ENCODE measurements at regions not wholly inside any gene's neighbourhood (a gene's known extent, or its start where the extent isn't known, plus 50 kb on each side); places are given as distances from the start of the nearest gene placed in this dataset.

GRCh38 chr12:75816897-75817296 lies 214.7 kb downstream of the PHLDA1 start:
- no peak overlapping the region for H3K4me2 ChIP-seq (ENCODE audit: extremely low read depth, insufficient read depth, low read length)
- peaks cover 37% of the 10 kb centered on the region for H3K4me1 ChIP-seq (ENCODE audit: control insufficient read depth, extremely low read depth, insufficient read depth, low read length)
- no peak overlapping the region for H3K9ac ChIP-seq (ENCODE audit: insufficient read depth, low read length)
- H4K20me1 ChIP-seq (ENCODE audit: control insufficient read depth, extremely low read depth, insufficient read depth, low read length) = no peaks in the 10 kb centered on the region
- H3K9me3 ChIP-seq (ENCODE audit: control insufficient read depth, insufficient read depth, low read depth, low read length) = no peaks in the 10 kb centered on the region
- no peak overlapping the region for H2AFZ ChIP-seq (ENCODE audit: low read length)
- no peak overlapping the region for H3K4me3 ChIP-seq (replicated peaks in 1 of 4; ENCODE audit: control extremely low read depth in 1 of 4, insufficient read depth in 1 of 4, low read depth in 3 of 4, low read length in 4 of 4)
- H3K79me2 ChIP-seq (ENCODE audit: control insufficient read depth, insufficient read depth, low read length) = no peaks in the 10 kb centered on the region
- H3K27me3 ChIP-seq (ENCODE audit: control insufficient read depth, insufficient read depth, low read length) = no peaks in the 10 kb centered on the region
- DNase-seq (ENCODE audit: low read depth in 2 of 2) = peak; percentile 70 to 75
- H3K27ac ChIP-seq (ENCODE audit: insufficient read depth, low read length) = peak overlapping the region; percentile 93
- H3K36me3 ChIP-seq (ENCODE audit: control insufficient read depth, insufficient read depth, low read length) = no peaks in the 10 kb centered on the region
- TF ChIP-seq CTCF (conservative IDR thresholded peaks at IDR 0.05 in 1 of 2, IDR thresholded peaks at IDR 0.05 in 1 of 2; ENCODE audit: low read depth in 1 of 2, low read length in 2 of 2) = no peak
- no peak for TF ChIP-seq EZH2 (IDR thresholded peaks at IDR 0.05; ENCODE audit: low read length, missing control alignments)

GRCh38 chr12:75815756-75816155 lies 215.8 kb downstream of the PHLDA1 start:
- no peak overlapping the region for H2AFZ ChIP-seq (ENCODE audit: low read length)
- no peaks in the 10 kb centered on the region for H3K27me3 ChIP-seq (ENCODE audit: control insufficient read depth, insufficient read depth, low read length)
- no peaks in the 10 kb centered on the region for H3K79me2 ChIP-seq (ENCODE audit: control insufficient read depth, insufficient read depth, low read length)
- no peak overlapping the region for H3K4me3 ChIP-seq (replicated peaks in 1 of 4; ENCODE audit: control extremely low read depth in 1 of 4, insufficient read depth in 1 of 4, low read depth in 3 of 4, low read length in 4 of 4)
- peak; percentile 34 to 72 for DNase-seq (ENCODE audit: low read depth in 2 of 2)
- TF ChIP-seq EZH2 (IDR thresholded peaks at IDR 0.05; ENCODE audit: low read length, missing control alignments) = no peak
- no peak for TF ChIP-seq CTCF (conservative IDR thresholded peaks at IDR 0.05 in 1 of 2, IDR thresholded peaks at IDR 0.05 in 1 of 2; ENCODE audit: low read depth in 1 of 2, low read length in 2 of 2)
- H3K4me1 ChIP-seq (ENCODE audit: control insufficient read depth, extremely low read depth, insufficient read depth, low read length) = peaks cover 32% of the 10 kb centered on the region
- H3K9me3 ChIP-seq (ENCODE audit: control insufficient read depth, insufficient read depth, low read depth, low read length) = no peaks in the 10 kb centered on the region
- no peak overlapping the region for H3K4me2 ChIP-seq (ENCODE audit: extremely low read depth, insufficient read depth, low read length)
- H4K20me1 ChIP-seq (ENCODE audit: control insufficient read depth, extremely low read depth, insufficient read depth, low read length) = no peaks in the 10 kb centered on the region
- peak overlapping the region; percentile 93 for H3K27ac ChIP-seq (ENCODE audit: insufficient read depth, low read length)
- H3K9ac ChIP-seq (ENCODE audit: insufficient read depth, low read length) = peak overlapping the region; percentile 18
- no peaks in the 10 kb centered on the region for H3K36me3 ChIP-seq (ENCODE audit: control insufficient read depth, insufficient read depth, low read length)

GRCh38 chr12:75814851-75815754 lies 216.5 kb downstream of the PHLDA1 start:
- Histone ChIP-seq H3K9me3 (ENCODE audit: control insufficient read depth, insufficient read depth, low read depth, low read length) (no peaks in the 10 kb centered on the region), H3K9ac (ENCODE audit: insufficient read depth, low read length) (peak overlapping the region; percentile 24), H3K27me3 (ENCODE audit: control insufficient read depth, insufficient read depth, low read length) (no peaks in the 10 kb centered on the region), H3K27ac (ENCODE audit: insufficient read depth, low read length) (peak overlapping the region; percentile 93), H3K4me3 (replicated peaks in 1 of 4; ENCODE audit: control extremely low read depth in 1 of 4, insufficient read depth in 1 of 4, low read depth in 3 of 4, low read length in 4 of 4) (no peak overlapping the region), H3K4me2 (ENCODE audit: extremely low read depth, insufficient read depth, low read length) (no peak overlapping the region), H3K36me3 (ENCODE audit: control insufficient read depth, insufficient read depth, low read length) (no peaks in the 10 kb centered on the region), H3K79me2 (ENCODE audit: control insufficient read depth, insufficient read depth, low read length) (no peaks in the 10 kb centered on the region), H4K20me1 (ENCODE audit: control insufficient read depth, extremely low read depth, insufficient read depth, low read length) (no peaks in the 10 kb centered on the region), H2AFZ (ENCODE audit: low read length) (no peak overlapping the region), H3K4me1 (ENCODE audit: control insufficient read depth, extremely low read depth, insufficient read depth, low read length) (peaks cover 28% of the 10 kb centered on the region)
- peak; percentile 97 to 99 for DNase-seq (ENCODE audit: low read depth in 2 of 2)
- no peak for TF ChIP-seq EZH2 (IDR thresholded peaks at IDR 0.05; ENCODE audit: low read length, missing control alignments)
- TF ChIP-seq CTCF (conservative IDR thresholded peaks at IDR 0.05 in 1 of 2, IDR thresholded peaks at IDR 0.05 in 1 of 2; ENCODE audit: low read depth in 1 of 2, low read length in 2 of 2) = no peak
